Astrocyte (in vitro differentiated cells and primary cell): ENCODE measurements at regions not wholly inside any gene's neighbourhood (a gene's known extent, or its start where the extent isn't known, plus 50 kb on each side); places are given as distances from the start of the nearest gene placed in this dataset.

ENCODE experiments used
- EZH2 ChIP-seq: IDR thresholded peaks from 2 replicates; pipeline ENCODE4 v1.6.1; 2012; ENCODE audit warnings: mild to moderate bottlenecking, low read length, inconsistent platforms; ENCODE audit not compliant: insufficient read depth
- TF ChIP-seq, protein P1 (sequence below): IDR thresholded peaks from 2 replicates; pipeline ENCODE4 v1.5.1; 2011; ENCODE audit warnings: low read depth, mild to moderate bottlenecking, inconsistent platforms, low read length, moderate library complexity; ENCODE audit not compliant: insufficient read depth

DNA sequence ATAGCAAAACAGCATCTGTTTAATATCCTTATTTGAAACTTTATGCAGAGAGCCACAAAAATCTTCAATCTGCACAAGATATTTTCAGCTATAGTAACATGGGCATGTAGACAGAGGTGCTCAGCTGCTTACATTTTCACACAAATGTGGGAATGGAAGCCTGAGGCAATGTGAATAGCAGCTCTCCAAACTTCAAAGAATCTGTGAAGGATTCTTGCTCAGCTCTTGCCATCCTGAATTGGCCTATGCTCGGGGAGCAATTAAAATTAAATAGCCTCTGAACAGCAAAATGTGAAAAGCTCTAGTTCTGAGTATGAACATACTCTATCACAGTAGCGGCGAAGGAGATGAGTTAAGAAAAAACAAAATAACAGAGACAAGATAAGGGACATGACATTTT lies 1523.8 kb downstream of the PCDH7 start:
- TF ChIP-seq EZH2 = no peak
- TF ChIP-seq, protein P1, sequence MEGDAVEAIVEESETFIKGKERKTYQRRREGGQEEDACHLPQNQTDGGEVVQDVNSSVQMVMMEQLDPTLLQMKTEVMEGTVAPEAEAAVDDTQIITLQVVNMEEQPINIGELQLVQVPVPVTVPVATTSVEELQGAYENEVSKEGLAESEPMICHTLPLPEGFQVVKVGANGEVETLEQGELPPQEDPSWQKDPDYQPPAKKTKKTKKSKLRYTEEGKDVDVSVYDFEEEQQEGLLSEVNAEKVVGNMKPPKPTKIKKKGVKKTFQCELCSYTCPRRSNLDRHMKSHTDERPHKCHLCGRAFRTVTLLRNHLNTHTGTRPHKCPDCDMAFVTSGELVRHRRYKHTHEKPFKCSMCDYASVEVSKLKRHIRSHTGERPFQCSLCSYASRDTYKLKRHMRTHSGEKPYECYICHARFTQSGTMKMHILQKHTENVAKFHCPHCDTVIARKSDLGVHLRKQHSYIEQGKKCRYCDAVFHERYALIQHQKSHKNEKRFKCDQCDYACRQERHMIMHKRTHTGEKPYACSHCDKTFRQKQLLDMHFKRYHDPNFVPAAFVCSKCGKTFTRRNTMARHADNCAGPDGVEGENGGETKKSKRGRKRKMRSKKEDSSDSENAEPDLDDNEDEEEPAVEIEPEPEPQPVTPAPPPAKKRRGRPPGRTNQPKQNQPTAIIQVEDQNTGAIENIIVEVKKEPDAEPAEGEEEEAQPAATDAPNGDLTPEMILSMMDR = no peak
